ENCODE measurements at regions not wholly inside any gene's neighbourhood (a gene's known extent, or its start where the extent isn't known, plus 50 kb on each side); places are given as distances from the start of the nearest gene placed in this dataset.

- H3K79me2 ChIP-seq (ENCODE audit: insufficient read depth, low read length), result no peaks in the 10 kb centered on the region
- no peak overlapping the region for H3K9ac ChIP-seq (ENCODE audit: insufficient read depth, low read depth, low read length)
- intact Hi-C loops (cut with micrococcal nuclease; ENCODE audit: unreplicated experiment), result no loop called here
- DNase-seq (ENCODE audit: low spot score) (no peak), FAIRE-seq (no peak), ATAC-seq (no peak)
- no peak overlapping the region for H3K27ac ChIP-seq (ENCODE audit: extremely low read length, insufficient read depth, low read length)
- no TSS peak for BruUV-seq (replicated peaks)
- no peak overlapping the region for H3K4me3 ChIP-seq (replicated peaks in 1 of 3; ENCODE audit: insufficient read depth in 1 of 3, low read depth in 2 of 3, low read length in 3 of 3)
- no peak overlapping the region for H3K4me2 ChIP-seq (ENCODE audit: low read depth, low read length)
- H3K36me3 ChIP-seq (replicated peaks in 1 of 2; ENCODE audit: control insufficient read depth in 1 of 2, insufficient read depth in 2 of 2, low read length in 2 of 2), result no peaks in the 10 kb centered on the region
- WGBS (ENCODE audit: low lambda C conversion rate), result 22% methylated on average over 11 of the region's 11 CpGs
- no peaks in the 10 kb centered on the region for H3K9me3 ChIP-seq (ENCODE audit: low read length)
- H3K4me1 ChIP-seq (ENCODE audit: insufficient read depth, low read length), result no peaks in the 10 kb centered on the region
- no peaks in the 10 kb centered on the region for H4K20me1 ChIP-seq (ENCODE audit: insufficient read depth, low read length)
- no peaks in the 10 kb centered on the region; a peak in 1 of 5 replicates for H3K27me3 ChIP-seq (ENCODE audit: control insufficient read depth in 1 of 2, insufficient read depth in 2 of 2, low read length in 2 of 2)
- ChIA-PET CTCF (ENCODE audit: low intra/inter-chr PET ratio, low total read pairs) (no interaction called here), POLR2A (no interaction called here)
- in situ Hi-C loops (cut with HindIII; ENCODE audit: extremely low pct_ligation_motif_present, low pct_unique_long_range_greater_than_20kb), result no loop called here
- TF ChIP-seq ELF4 (CRISPR knock-in tag; IDR thresholded peaks at IDR 0.05; ENCODE audit: borderline replicate concordance) (no peak), YY1 (IDR thresholded peaks at IDR 0.05; ENCODE audit: insufficient read depth, insufficient replicate concordance, low read depth, low read length) (no peak), ZNF362 (CRISPR knock-in tag; IDR thresholded peaks at IDR 0.05; ENCODE audit: borderline replicate concordance) (no peak), CREB1 (IDR thresholded peaks at IDR 0.05) (peak; percentile 39; the same call in 1 of the 2 replicates), CREB1 (CRISPR knock-in tag; IDR thresholded peaks at IDR 0.05) (no peak), CBX2 (IDR thresholded peaks at IDR 0.05; ENCODE audit: low read depth, low read length) (no peak), CBX2 (CRISPR knock-in tag; IDR thresholded peaks at IDR 0.05; ENCODE audit: low read depth) (no peak), ZNF598 (CRISPR knock-in tag; IDR thresholded peaks at IDR 0.05; ENCODE audit: borderline replicate concordance) (no peak), ZBTB26 (CRISPR knock-in tag; IDR thresholded peaks at IDR 0.05; ENCODE audit: borderline replicate concordance) (no peak), MTA3 (CRISPR knock-in tag; IDR thresholded peaks at IDR 0.05) (no peak)
- H2AFZ ChIP-seq (ENCODE audit: low read length), result no peak overlapping the region
Measured at GRCh38 chr18:78160961-78161656, 818.5 kb upstream of the SALL3 start.

All from HepG2 (cell line).